MCF 10A (cell line): ENCODE measurements at regions not wholly inside any gene's neighbourhood (a gene's known extent, or its start where the extent isn't known, plus 50 kb on each side); places are given as distances from the start of the nearest gene placed in this dataset.

ENCODE experiments used
- BruUV-seq: library from RNA; stranded (reverse); fragments of 400-500 nt; replicated peaks from 2 replicates; lab custom pipeline; 2021; lab: Mats Ljungman, UMichigan
- CTCF ChIA-PET: fragments of 300-600 bp; sonication (Branson Sonifier 250); formaldehyde crosslinking; extraction: SDS; loops from one replicate; lab custom pipeline; 2021; ENCODE audit warnings: antibody characterized with exemption, inconsistent platforms; lab: Yijun Ruan, JAX
- POLR2A ChIA-PET: fragments of 300-600, 350-650 bp; sonication (Branson Sonifier 250); formaldehyde crosslinking; extraction: SDS; loops from one replicate; lab custom pipeline; 2020; ENCODE audit warnings: antibody characterized with exemption, inconsistent platforms; lab: Yijun Ruan, JAX
- DNase-seq: peaks from one replicate; pipeline ENCODE4 v3.0.0-alpha.2; 2018; ENCODE audit not compliant: unreplicated experiment
- H3K27ac Mint-ChIP-seq: one replicate; pipeline ENCODE4 v1.8.0; 2022; ENCODE audit warnings: mild to moderate bottlenecking, low read depth, mixed read lengths; ENCODE audit not compliant: unreplicated experiment
- H3K27me3 Mint-ChIP-seq: one replicate; pipeline ENCODE4 v1.8.0; 2022; ENCODE audit warnings: mixed read lengths; ENCODE audit not compliant: insufficient read depth, unreplicated experiment
- H3K36me3 Mint-ChIP-seq: one replicate; pipeline ENCODE4 v1.8.0; 2022; ENCODE audit warnings: mild to moderate bottlenecking, moderate library complexity, mixed read lengths; ENCODE audit not compliant: insufficient read depth, unreplicated experiment
- H3K4me1 Mint-ChIP-seq: one replicate; pipeline ENCODE4 v1.8.0; 2022; ENCODE audit warnings: mixed read lengths; ENCODE audit not compliant: insufficient read depth, unreplicated experiment
- H3K4me3 Mint-ChIP-seq: one replicate; pipeline ENCODE4 v1.8.0; 2022; ENCODE audit warnings: mild to moderate bottlenecking, moderate library complexity, mixed read lengths; ENCODE audit not compliant: unreplicated experiment
- H3K9me3 Mint-ChIP-seq: one replicate; pipeline ENCODE4 v1.8.0; 2022; ENCODE audit warnings: mixed read lengths; ENCODE audit not compliant: unreplicated experiment
- intact Hi-C: fragments of 100-400 bp; cut with micrococcal nuclease; formaldehyde crosslinking; loops from 2 replicates; pipeline ENCODE4 v1.14.1; 2022
- TF ChIP-seq, protein P1 (sequence below): fragments of 200-600 bp; IDR thresholded peaks from one replicate; pipeline ENCODE4 v1.8.0; 2022; ENCODE audit warnings: antibody characterized with exemption, mild to moderate bottlenecking; ENCODE audit not compliant: unreplicated experiment

DNA sequence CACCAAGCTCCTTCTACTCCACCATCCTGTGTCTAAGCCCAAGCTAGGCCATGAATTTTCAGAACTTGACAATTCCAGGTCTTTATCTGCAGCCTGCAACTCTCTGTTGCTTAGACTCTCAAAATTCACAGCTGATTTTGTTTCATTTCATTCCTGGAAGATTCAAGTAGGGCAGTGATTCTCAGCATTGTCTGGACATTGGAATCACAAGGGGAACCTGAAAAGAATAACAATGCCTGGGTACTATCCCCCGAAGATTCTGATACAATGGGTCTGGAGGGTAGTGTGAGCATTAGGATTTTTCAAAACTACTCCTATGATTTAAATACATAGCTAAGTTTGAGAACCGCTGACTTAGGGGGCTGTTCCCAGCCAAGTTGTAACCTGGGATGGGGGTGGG lies 534.7 kb upstream of the IL12A start:
- Mint-ChIP-seq H3K27ac (no peak overlapping the region), H3K4me3 (no peak overlapping the region), H3K27me3 (no peaks in the 10 kb centered on the region), H3K36me3 (no peaks in the 10 kb centered on the region), H3K4me1 (peaks cover 12% of the 10 kb centered on the region), H3K9me3 (no peaks in the 10 kb centered on the region)
- TF ChIP-seq, protein P1, sequence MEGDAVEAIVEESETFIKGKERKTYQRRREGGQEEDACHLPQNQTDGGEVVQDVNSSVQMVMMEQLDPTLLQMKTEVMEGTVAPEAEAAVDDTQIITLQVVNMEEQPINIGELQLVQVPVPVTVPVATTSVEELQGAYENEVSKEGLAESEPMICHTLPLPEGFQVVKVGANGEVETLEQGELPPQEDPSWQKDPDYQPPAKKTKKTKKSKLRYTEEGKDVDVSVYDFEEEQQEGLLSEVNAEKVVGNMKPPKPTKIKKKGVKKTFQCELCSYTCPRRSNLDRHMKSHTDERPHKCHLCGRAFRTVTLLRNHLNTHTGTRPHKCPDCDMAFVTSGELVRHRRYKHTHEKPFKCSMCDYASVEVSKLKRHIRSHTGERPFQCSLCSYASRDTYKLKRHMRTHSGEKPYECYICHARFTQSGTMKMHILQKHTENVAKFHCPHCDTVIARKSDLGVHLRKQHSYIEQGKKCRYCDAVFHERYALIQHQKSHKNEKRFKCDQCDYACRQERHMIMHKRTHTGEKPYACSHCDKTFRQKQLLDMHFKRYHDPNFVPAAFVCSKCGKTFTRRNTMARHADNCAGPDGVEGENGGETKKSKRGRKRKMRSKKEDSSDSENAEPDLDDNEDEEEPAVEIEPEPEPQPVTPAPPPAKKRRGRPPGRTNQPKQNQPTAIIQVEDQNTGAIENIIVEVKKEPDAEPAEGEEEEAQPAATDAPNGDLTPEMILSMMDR = no peak
- POLR2A ChIA-PET = no interaction called here
- DNase-seq = no peak
- CTCF ChIA-PET = interaction anchor here (0.7 kb wide), 1 partner anchor 181 kb away, joined by 3 read pairs; no protein-coding TSS in a partner anchor
- intact Hi-C loops = no loop called here
- no TSS peak for BruUV-seq

DNA sequence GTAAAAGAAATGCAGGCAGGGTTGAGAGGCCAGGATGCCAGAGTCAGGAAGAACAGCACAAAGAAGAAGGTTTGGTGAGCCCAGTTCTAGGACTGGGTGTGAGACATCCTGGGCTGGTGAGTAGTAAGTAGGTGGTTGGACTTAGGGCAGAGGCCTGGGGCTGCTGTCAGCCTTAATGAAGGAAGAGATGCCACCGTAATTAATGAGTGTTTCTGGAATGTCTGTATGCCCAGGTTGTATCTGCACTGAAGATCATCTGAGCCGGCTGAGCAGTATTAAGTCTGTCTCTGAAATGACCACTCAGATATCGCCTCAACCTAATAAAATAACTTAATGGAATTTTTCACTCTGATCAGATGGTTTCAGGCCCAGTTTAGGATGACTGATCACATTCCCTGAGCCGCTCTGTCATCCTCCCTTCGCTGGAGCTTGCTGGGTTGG lies 532.9 kb upstream of the IL12A start:
- POLR2A ChIA-PET = no interaction called here
- no peak overlapping the region for H3K27ac Mint-ChIP-seq
- H3K27me3 Mint-ChIP-seq = no peaks in the 10 kb centered on the region
- TF ChIP-seq, protein P1 = no peak
- no peak overlapping the region for H3K4me3 Mint-ChIP-seq
- DNase-seq = no peak
- intact Hi-C loops = no loop called here
- CTCF ChIA-PET = no interaction called here
- H3K4me1 Mint-ChIP-seq = peaks cover 15% of the 10 kb centered on the region
- H3K36me3 Mint-ChIP-seq = no peaks in the 10 kb centered on the region
- no TSS peak for BruUV-seq
- H3K9me3 Mint-ChIP-seq = no peaks in the 10 kb centered on the region

DNA sequence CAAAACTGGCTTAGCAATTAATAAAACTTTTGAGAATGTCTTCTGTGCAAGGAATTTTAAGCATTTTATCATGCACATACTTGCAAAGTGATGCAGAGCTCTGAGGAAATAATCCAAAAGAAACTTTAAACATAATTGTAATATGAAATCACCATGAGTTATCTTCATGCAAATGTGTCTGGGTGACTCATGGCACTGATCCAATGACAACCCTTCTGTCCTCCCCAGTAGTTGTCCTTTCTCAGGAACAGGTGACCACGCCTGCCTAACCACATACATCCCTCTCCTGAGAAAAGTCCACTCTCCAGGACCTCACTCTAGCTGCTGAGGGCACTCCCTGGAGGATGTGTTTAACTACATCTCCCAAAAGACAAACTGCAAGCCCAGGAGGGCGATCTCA lies 530.6 kb upstream of the IL12A start:
- BruUV-seq = no TSS peak
- Mint-ChIP-seq H3K4me1 (peaks cover 15% of the 10 kb centered on the region), H3K27me3 (no peaks in the 10 kb centered on the region), H3K36me3 (no peaks in the 10 kb centered on the region), H3K27ac (peak overlapping the region; percentile 5), H3K9me3 (peaks cover 7% of the 10 kb centered on the region), H3K4me3 (no peak overlapping the region)
- ChIA-PET POLR2A (interaction anchor here (0.6 to 1.4 kb wide), 4 partner anchors 14 to 326 kb away, joined by 3 to 5 read pairs (median 3); no protein-coding TSS in a partner anchor), CTCF (interaction anchor here (0.6 to 1.3 kb wide), 4 partner anchors 16 to 275 kb away, joined by 3 to 5 read pairs (median 4); no protein-coding TSS in a partner anchor)
- TF ChIP-seq, protein P1 = no peak
- intact Hi-C loops = loop anchor here (2.0 kb wide), 1 partner anchor 135 kb away; no protein-coding TSS in a partner anchor
- DNase-seq = peak; percentile 85

DNA sequence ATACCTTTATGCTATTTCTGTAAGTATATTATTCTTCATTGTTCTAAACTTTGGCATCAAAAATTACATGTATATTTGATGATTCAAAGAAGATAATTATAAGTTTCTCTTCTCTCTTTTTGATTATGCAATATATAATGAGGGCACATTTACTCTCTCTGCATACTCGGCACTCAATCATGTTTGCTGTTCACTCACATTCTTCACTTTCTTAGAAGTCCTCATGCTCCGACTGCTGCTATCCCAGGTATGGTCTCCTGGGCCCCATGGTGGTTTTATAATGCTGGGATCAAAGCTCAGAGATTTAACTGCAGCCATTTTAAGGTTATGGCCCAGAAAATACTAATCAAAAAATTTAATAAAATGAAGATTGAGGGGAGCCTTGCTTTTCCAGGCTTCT lies 529.7 kb upstream of the IL12A start:
- intact Hi-C loops = loop anchor here (2.0 kb wide), 1 partner anchor 136 kb away; no protein-coding TSS in a partner anchor
- peaks cover 7% of the 10 kb centered on the region for H3K9me3 Mint-ChIP-seq
- BruUV-seq = no TSS peak
- TF ChIP-seq, protein P1 = no peak
- peak overlapping the region; percentile 5 for H3K27ac Mint-ChIP-seq
- no peaks in the 10 kb centered on the region for H3K27me3 Mint-ChIP-seq
- H3K4me1 Mint-ChIP-seq = peaks cover 15% of the 10 kb centered on the region
- POLR2A ChIA-PET = interaction anchor here (1.2 to 1.4 kb wide), 2 partner anchors 13 to 15 kb away, joined by 3 to 5 read pairs; no protein-coding TSS in a partner anchor
- CTCF ChIA-PET = interaction anchor here (0.6 to 1.3 kb wide), 3 partner anchors 137 to 1785 kb away, joined by 3 to 5 read pairs (median 4); no protein-coding TSS in a partner anchor
- H3K36me3 Mint-ChIP-seq = no peaks in the 10 kb centered on the region
- DNase-seq = no peak
- no peak overlapping the region for H3K4me3 Mint-ChIP-seq
